Neuronal stem cell (in vitro differentiated cells): ENCODE measurements at regions not wholly inside any gene's neighbourhood (a gene's known extent, or its start where the extent isn't known, plus 50 kb on each side); places are given as distances from the start of the nearest gene placed in this dataset.

Source experiments
- DNase-seq: peaks from one replicate; pipeline ENCODE4 v3.0.0-alpha.2; 2013; ENCODE audit warnings: low spot score
- H2AFZ ChIP-seq: one replicate; pipeline ENCODE4 v1.6.1; 2013; ENCODE audit warnings: mild to moderate bottlenecking, low read length, inconsistent platforms
- H2AK5ac ChIP-seq: 2 replicates; pipeline ENCODE4 v1.6.1; 2013; ENCODE audit warnings: low read depth, mild to moderate bottlenecking, inconsistent platforms, low read length, moderate library complexity, mixed read lengths
- H2BK120ac ChIP-seq: 2 replicates; pipeline ENCODE4 v1.6.1; 2013; ENCODE audit warnings: low read depth, mild to moderate bottlenecking, inconsistent platforms, low read length, moderate library complexity, mixed read lengths
- H2BK12ac ChIP-seq: one replicate; pipeline ENCODE4 v1.6.1; 2013; ENCODE audit warnings: low read length, inconsistent platforms
- H2BK15ac ChIP-seq: 2 replicates; pipeline ENCODE4 v1.6.1; 2013; ENCODE audit warnings: mild to moderate bottlenecking, low read length, inconsistent platforms, mixed read lengths
- H2BK5ac ChIP-seq: one replicate; pipeline ENCODE4 v1.6.1; 2013; ENCODE audit warnings: inconsistent platforms, mild to moderate bottlenecking, low read length, moderate library complexity
- H3K14ac ChIP-seq: one replicate; pipeline ENCODE4 v1.6.1; 2013; ENCODE audit warnings: low read length, inconsistent platforms
- H3K18ac ChIP-seq: 2 replicates; pipeline ENCODE4 v1.6.1; 2013; ENCODE audit warnings: low read length, inconsistent platforms
- H3K23ac ChIP-seq: 2 replicates; pipeline ENCODE4 v1.6.1; 2013; ENCODE audit warnings: low read depth, mild to moderate bottlenecking, mixed read lengths, low read length, inconsistent platforms; ENCODE audit not compliant: poor library complexity
- H3K27ac ChIP-seq: replicated peaks from 3 replicates; pipeline ENCODE4 v1.5.1; 2013; ENCODE audit warnings: low read length, inconsistent platforms
- H3K27me3 ChIP-seq, 3 experiments: 2 replicates each; pipeline ENCODE4 v1.6.1; 2013; ENCODE audit warnings: low read length in 3 of 3, mild to moderate bottlenecking in 2 of 3, inconsistent platforms in 1 of 3, low read depth in 1 of 3, mixed read lengths in 1 of 3, moderate library complexity in 1 of 3; ENCODE audit not compliant: control insufficient read depth in 3 of 3, insufficient read depth in 3 of 3
- H3K36me3 ChIP-seq, 2 donors: replicated peaks in 1 of 2; 2 replicates each; pipeline ENCODE4 v1.6.1; 2013; ENCODE audit warnings: low read length in 2 of 2; ENCODE audit not compliant: control insufficient read depth in 2 of 2, insufficient read depth in 2 of 2
- H3K4ac ChIP-seq: 2 replicates; pipeline ENCODE4 v1.6.1; 2013; ENCODE audit warnings: inconsistent platforms, mild to moderate bottlenecking, low read length, moderate library complexity
- H3K4me1 ChIP-seq, 2 donors: 1 replicate in 1 of 2; 2 replicates in 1 of 2; pipeline ENCODE4 v1.6.1; 2013; ENCODE audit warnings: low read length in 2 of 2, low read depth in 1 of 2; ENCODE audit not compliant: control insufficient read depth in 2 of 2, insufficient read depth in 1 of 2
- H3K4me2 ChIP-seq: one replicate; pipeline ENCODE4 v1.6.1; 2013; ENCODE audit warnings: mild to moderate bottlenecking, low read length, inconsistent platforms; ENCODE audit not compliant: insufficient read depth, poor library complexity, severe bottlenecking
- H3K4me3 ChIP-seq, 2 donors: 2 replicates each; pipeline ENCODE4 v1.5.1; 2013; ENCODE audit warnings: low read length in 2 of 2, mild to moderate bottlenecking in 2 of 2, inconsistent platforms in 1 of 2, moderate library complexity in 1 of 2
- H3K79me1 ChIP-seq: one replicate; pipeline ENCODE4 v1.6.1; 2013; ENCODE audit warnings: low read depth, mild to moderate bottlenecking, inconsistent platforms, low read length, moderate library complexity
- H3K9ac ChIP-seq: one replicate; pipeline ENCODE4 v1.6.1; 2013; ENCODE audit warnings: mild to moderate bottlenecking, low read depth, low read length, inconsistent platforms; ENCODE audit not compliant: poor library complexity
- H3K9me3 ChIP-seq, 2 donors: replicated peaks in 1 of 2; 2 replicates each; pipeline versions ENCODE3 to v1.6.1; 2013; ENCODE audit warnings: low read length in 2 of 2, mild to moderate bottlenecking in 2 of 2, inconsistent platforms in 1 of 2, low read depth in 1 of 2, mixed read lengths in 1 of 2, moderate library complexity in 1 of 2; ENCODE audit not compliant: control insufficient read depth in 2 of 2, insufficient read depth in 1 of 2
- H4K8ac ChIP-seq: one replicate; pipeline ENCODE4 v1.6.1; 2013; ENCODE audit warnings: low read depth, mild to moderate bottlenecking, inconsistent platforms, low read length, moderate library complexity
- H4K91ac ChIP-seq: one replicate; pipeline ENCODE4 v1.6.1; 2013; ENCODE audit warnings: low read length, low read depth, mild to moderate bottlenecking, inconsistent platforms; ENCODE audit not compliant: poor library complexity
- WGBS, 2 donors: extraction: QIAGEN DNeasy Blood & Tissue Kit; methylation state at CpG; one replicate each; pipeline ENCODE4 v1.1.7; 2013; ENCODE audit warnings: missing lambda C conversion rate in 2 of 2, mixed read lengths in 1 of 2; ENCODE audit not compliant: insufficient read length in 2 of 2, insufficient replicate concordance in 1 of 2; ENCODE audit errors: extremely low coverage in 2 of 2; 5-methylcytosine and 5-hydroxymethylcytosine counted together

DNA sequence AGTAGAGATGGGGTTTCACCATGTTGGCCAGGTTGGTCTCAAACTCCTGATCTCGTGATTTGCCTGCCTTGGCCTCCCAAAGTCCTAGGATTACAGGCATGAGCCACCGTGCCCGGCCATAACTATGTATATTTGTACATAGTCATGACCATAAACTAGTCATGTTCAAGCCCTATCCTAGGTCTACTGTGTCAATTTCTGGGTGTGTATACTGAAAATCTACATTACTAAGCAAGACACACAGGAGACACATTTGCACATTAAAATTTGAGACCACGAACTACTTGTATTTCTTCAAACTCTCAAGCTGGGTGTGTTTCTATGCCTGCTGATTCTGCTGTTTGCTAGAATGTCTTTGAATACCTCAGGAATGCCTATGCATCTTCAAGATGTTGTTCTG, 451.3 kb upstream of the MCTP2 start:
- Histone ChIP-seq H4K91ac (no peak overlapping the region), H3K9me3 (no peaks in the 10 kb centered on the region), H3K36me3 (no peaks in the 10 kb centered on the region), H3K14ac (no peak overlapping the region), H3K23ac (no peak overlapping the region), H3K4me1 (no peaks in the 10 kb centered on the region), H3K4ac (no peak overlapping the region), H4K8ac (no peak overlapping the region), H3K79me1 (no peaks in the 10 kb centered on the region), H3K4me2 (no peak overlapping the region), H2BK5ac (no peak overlapping the region), H3K27me3 (no peaks in the 10 kb centered on the region), H2BK12ac (no peak overlapping the region), H2AK5ac (no peak overlapping the region), H2BK15ac (no peak overlapping the region), H3K18ac (no peak overlapping the region), H3K9ac (no peak overlapping the region), H2BK120ac (no peak overlapping the region), H2AFZ (no peak overlapping the region), H3K27ac (no peak overlapping the region), H3K4me3 (no peak overlapping the region)
- WGBS, 2 donors = no CpG with 5 or more reads among the region's 4 CpGs
- no peak for DNase-seq

DNA sequence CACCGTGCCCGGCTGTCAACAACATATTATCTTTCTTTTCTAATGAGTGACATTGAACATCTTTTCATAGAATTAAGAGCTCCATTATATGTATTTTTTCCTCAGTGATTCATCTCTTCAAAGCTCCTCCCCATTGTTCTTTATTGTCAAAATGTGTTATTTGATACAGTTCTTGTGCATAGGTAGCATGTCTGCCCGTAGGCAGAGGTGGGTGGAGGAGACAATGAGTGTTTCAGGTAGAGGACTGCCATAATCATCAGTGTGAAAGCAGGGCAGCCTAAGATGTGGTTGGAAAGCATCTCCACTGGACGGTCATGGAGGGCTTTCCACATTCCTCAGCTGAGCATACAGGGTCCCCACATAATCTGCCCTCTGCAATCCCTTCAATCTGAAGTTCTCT, 452.0 kb upstream of the MCTP2 start:
- Histone ChIP-seq H3K4me2 (no peak overlapping the region), H2BK120ac (no peak overlapping the region), H2BK5ac (no peak overlapping the region), H3K23ac (no peak overlapping the region), H3K4me3 (no peak overlapping the region), H3K4ac (no peak overlapping the region), H3K9me3 (no peaks in the 10 kb centered on the region), H3K4me1 (no peaks in the 10 kb centered on the region), H4K8ac (no peak overlapping the region), H4K91ac (no peak overlapping the region), H2BK15ac (no peak overlapping the region), H3K18ac (no peak overlapping the region), H3K79me1 (no peaks in the 10 kb centered on the region), H2BK12ac (no peak overlapping the region), H3K27ac (no peak overlapping the region), H3K9ac (no peak overlapping the region), H2AFZ (no peak overlapping the region), H3K36me3 (no peaks in the 10 kb centered on the region), H3K27me3 (no peaks in the 10 kb centered on the region), H3K14ac (no peak overlapping the region), H2AK5ac (no peak overlapping the region)
- no CpG with 5 or more reads among the region's 4 CpGs for whole genome bisulfite sequencing, 2 donors
- no peak for DNase-seq

DNA sequence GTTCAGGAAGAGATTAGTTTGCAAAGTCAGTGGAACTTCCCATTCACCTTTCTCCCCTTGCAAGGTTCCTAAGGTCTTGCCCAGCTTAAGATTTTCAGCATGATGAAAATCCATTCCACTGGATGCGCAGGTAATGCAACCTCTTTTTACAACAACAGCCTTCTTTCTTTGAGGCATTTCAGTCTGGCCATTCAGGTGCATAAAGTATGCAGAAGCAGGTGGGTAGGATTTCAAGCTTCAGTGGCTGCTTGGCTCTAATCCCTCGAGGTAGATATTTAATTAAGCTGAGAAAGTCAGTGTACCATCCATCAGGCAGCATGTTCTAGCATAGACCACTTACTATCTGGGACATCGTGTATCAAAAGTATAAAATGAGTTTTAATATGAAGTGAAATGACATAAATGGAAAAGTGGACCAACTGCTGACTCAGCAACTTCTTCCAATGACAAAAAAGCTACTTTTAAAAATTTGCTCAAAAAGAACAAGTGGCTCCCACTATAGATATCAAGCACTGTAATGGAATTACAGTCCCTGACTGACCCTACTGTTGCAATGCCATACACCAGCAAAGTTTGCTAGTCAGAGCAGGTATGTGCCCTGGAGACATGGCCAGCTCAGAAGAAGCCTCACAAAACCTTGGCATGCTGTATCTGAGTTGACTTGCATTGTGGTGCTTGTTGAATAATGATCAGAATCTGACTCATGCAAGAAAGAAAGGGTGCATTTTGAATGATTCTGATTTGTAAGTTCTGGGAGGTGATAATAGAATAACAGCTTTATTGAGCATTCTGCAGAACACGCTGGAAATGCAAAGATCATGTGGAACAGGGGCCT, 459.9 kb upstream of the MCTP2 start:
- no peaks in the 10 kb centered on the region for H3K36me3 ChIP-seq
- H4K91ac ChIP-seq = no peak overlapping the region
- no peak overlapping the region for H3K4me2 ChIP-seq
- H3K4ac ChIP-seq = no peak overlapping the region
- no peak overlapping the region for H3K14ac ChIP-seq
- no peak overlapping the region for H2BK15ac ChIP-seq
- H3K9ac ChIP-seq = no peak overlapping the region
- H3K27me3 ChIP-seq = no peaks in the 10 kb centered on the region
- no peak overlapping the region for H2BK12ac ChIP-seq
- H2BK120ac ChIP-seq = no peak overlapping the region
- no peak overlapping the region for H3K4me3 ChIP-seq
- H2BK5ac ChIP-seq = no peak overlapping the region
- H4K8ac ChIP-seq = no peak overlapping the region
- no peak overlapping the region for H2AFZ ChIP-seq
- peaks cover 0 to 5% of the 10 kb centered on the region in 2 donors for H3K4me1 ChIP-seq
- no peak overlapping the region for H3K18ac ChIP-seq
- H3K9me3 ChIP-seq = peaks cover 0 to 2% of the 10 kb centered on the region in 2 donors
- H3K23ac ChIP-seq = no peak overlapping the region
- no peak for DNase-seq
- no CpG with 5 or more reads among the region's 4 CpGs for WGBS, 2 donors
- no peaks in the 10 kb centered on the region for H3K79me1 ChIP-seq
- H2AK5ac ChIP-seq = no peak overlapping the region
- no peak overlapping the region for H3K27ac ChIP-seq

DNA sequence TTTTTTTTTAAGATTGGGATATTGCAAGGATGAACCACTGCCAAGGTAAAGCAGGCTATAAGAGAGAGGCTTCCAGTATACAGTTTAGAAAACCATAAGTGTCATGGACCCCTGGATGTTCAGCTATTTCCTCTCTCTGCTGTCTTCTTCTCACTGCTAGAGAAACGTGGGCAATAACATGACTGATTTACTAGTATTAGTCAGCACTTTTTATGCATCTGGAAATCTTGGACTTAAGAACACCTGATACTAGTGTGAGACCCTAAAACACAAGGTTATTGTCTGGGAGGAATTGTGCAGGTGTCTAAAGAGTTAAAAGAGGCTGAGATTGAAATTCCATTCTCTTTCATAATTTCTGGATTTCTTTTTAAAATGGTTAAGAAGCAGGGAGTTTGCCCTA, 460.6 kb upstream of the MCTP2 start:
- Histone ChIP-seq H3K18ac (no peak overlapping the region), H3K9ac (no peak overlapping the region), H3K4ac (no peak overlapping the region), H2BK120ac (no peak overlapping the region), H2AK5ac (no peak overlapping the region), H3K36me3 (no peaks in the 10 kb centered on the region), H2BK5ac (no peak overlapping the region), H3K4me3 (no peak overlapping the region), H2AFZ (no peak overlapping the region), H3K9me3 (peaks cover 0 to 2% of the 10 kb centered on the region in 2 donors), H4K8ac (no peak overlapping the region), H3K23ac (no peak overlapping the region), H2BK12ac (no peak overlapping the region), H3K4me2 (no peak overlapping the region), H3K27ac (no peak overlapping the region), H3K79me1 (no peaks in the 10 kb centered on the region), H4K91ac (no peak overlapping the region), H3K4me1 (peaks cover 0 to 5% of the 10 kb centered on the region in 2 donors), H3K14ac (no peak overlapping the region), H2BK15ac (no peak overlapping the region), H3K27me3 (no peaks in the 10 kb centered on the region)
- WGBS, 2 donors = no CpG with 5 or more reads among the region's 1 CpG
- DNase-seq = no peak
